Gastrocnemius medialis (tissue), 4 donors: ENCODE measurements at regions not wholly inside any gene's neighbourhood (a gene's known extent, or its start where the extent isn't known, plus 50 kb on each side); places are given as distances from the start of the nearest gene placed in this dataset.

ENCODE experiments used
- ATAC-seq, 2 donors: fragments of 150-250 bp; one replicate each; pipeline ENCODE4 v1.9.1; 2016
- DNase-seq, 2 donors: peaks; one replicate each; pipeline ENCODE4 v3.0.0-alpha.2; 2019
- H3K27ac ChIP-seq, 4 donors: fragments of 200-600 bp; sonication (generic); 1 replicate in 1 of 4; 2 replicates in 3 of 4; pipeline ENCODE4 v1.5.1; 2016 to 2018; ENCODE audit warnings: mild to moderate bottlenecking in 2 of 4, moderate library complexity in 1 of 4
- H3K27me3 ChIP-seq, 3 donors: fragments of 200-600 bp; sonication (generic) in 2 of 3; 1 replicate in 1 of 3; 2 replicates in 2 of 3; pipeline versions ENCODE4 v1.5.1 to v1.6.0; 2016 to 2019; ENCODE audit warnings: mild to moderate bottlenecking in 1 of 3, moderate library complexity in 1 of 3
- H3K36me3 ChIP-seq, 2 donors: fragments of 200-600 bp; sonication (generic) in 1 of 2; one replicate each; pipeline ENCODE4 v1.5.1; 2017 to 2018
- H3K4me1 ChIP-seq, 2 donors: fragments of 200-600 bp; sonication (generic) in 1 of 2; one replicate each; pipeline ENCODE4 v1.5.1; 2016 to 2017; ENCODE audit warnings: mild to moderate bottlenecking in 2 of 2
- H3K4me3 ChIP-seq, 4 donors: fragments of 200-600 bp; sonication (generic) in 3 of 4; 1 replicate in 1 of 4; 2 replicates in 3 of 4; pipeline ENCODE4 v1.5.1; 2016 to 2019; ENCODE audit warnings: mild to moderate bottlenecking in 2 of 4
- H3K9me3 ChIP-seq, 3 donors: fragments of 200-600 bp; sonication (generic) in 2 of 3; 1 replicate in 1 of 3; 2 replicates in 2 of 3; pipeline ENCODE4 v1.5.1; 2016 to 2019
- CTCF ChIP-seq, 5 experiments: fragments of 450-650 bp in 3 of 5; fragments of 200-600 bp in 2 of 5; sonication (generic) in 2 of 5; IDR thresholded peaks in 4 of 5; conservative IDR thresholded peaks in 1 of 5; 1 replicate in 4 of 5; 2 replicates in 1 of 5; pipeline ENCODE4 v1.5.1; 2016 to 2019; ENCODE audit warnings: antibody characterized with exemption in 5 of 5, mild to moderate bottlenecking in 3 of 5, moderate library complexity in 3 of 5
- POLR2A ChIP-seq, 2 donors: fragments of 450-650 bp; IDR thresholded peaks; one replicate each; pipeline ENCODE4 v1.6.1; 2017; ENCODE audit warnings: antibody characterized with exemption in 2 of 2, mild to moderate bottlenecking in 2 of 2, moderate library complexity in 2 of 2
- in situ Hi-C, 4 donors: fragments of 200-750 bp; cut with MboI; loops; one replicate each; pipeline versions ENCODE4 v1.15.0 to v1.8.0; 2017; ENCODE audit warnings: low sequenced_read_pairs in 4 of 4
- intact Hi-C: fragments of 100-400 bp; cut with DNase I; formaldehyde crosslinking; loops from one replicate; pipeline ENCODE4 v1.15.1; 2023; ENCODE audit warnings: low total_unique reads

GRCh38 chr3:150296123-150296735 lies 111.9 kb upstream of the TSC22D2 start:
- no peak for DNase-seq
- in situ Hi-C loops: loop anchor here in 1 of 4 donors (25.0 kb wide), 1 partner anchor 216 kb away; no protein-coding TSS in a partner anchor
- Histone ChIP-seq H3K4me3 (no peak overlapping the region), H3K9me3 (no peaks in the 10 kb centered on the region), H3K27ac (no peak overlapping the region), H3K36me3 (no peaks in the 10 kb centered on the region), H3K4me1 (peaks cover 0 to 5% of the 10 kb centered on the region in 2 donors), H3K27me3 (no peaks in the 10 kb centered on the region)
- TF ChIP-seq POLR2A (IDR thresholded peaks at IDR 0.05) (no peak), CTCF (IDR thresholded peaks at IDR 0.05 in 4 of 5, conservative IDR thresholded peaks at IDR 0.05 in 1 of 5) (no peak)
- no peak for ATAC-seq
- intact Hi-C loops: no loop called here

- no peaks in the 10 kb centered on the region for H3K9me3 ChIP-seq
- no peaks in the 10 kb centered on the region for H3K36me3 ChIP-seq
- ATAC-seq: no peak
- H3K27ac ChIP-seq: no peak overlapping the region
- in situ Hi-C loops: loop anchor here in 1 of 4 donors (25.0 kb wide), 1 partner anchor 219 kb away; no protein-coding TSS in a partner anchor
- no peak overlapping the region for H3K4me3 ChIP-seq
- TF ChIP-seq CTCF (IDR thresholded peaks at IDR 0.05 in 4 of 5, conservative IDR thresholded peaks at IDR 0.05 in 1 of 5) (no peak), POLR2A (IDR thresholded peaks at IDR 0.05) (no peak)
- no peak for DNase-seq
- peaks cover 0 to 5% of the 10 kb centered on the region in 2 donors for H3K4me1 ChIP-seq
- intact Hi-C loops: no loop called here
- H3K27me3 ChIP-seq: no peaks in the 10 kb centered on the region
Observed at GRCh38 chr3:150293401-150294001, 114.6 kb upstream of the TSC22D2 start.

GRCh38 chr3:150292891-150293290 lies 115.2 kb upstream of the TSC22D2 start:
- H3K27ac ChIP-seq: no peak overlapping the region
- H3K36me3 ChIP-seq: no peaks in the 10 kb centered on the region
- no peak for ATAC-seq
- no peaks in the 10 kb centered on the region for H3K27me3 ChIP-seq
- no peak overlapping the region for H3K4me3 ChIP-seq
- TF ChIP-seq POLR2A (IDR thresholded peaks at IDR 0.05) (no peak), CTCF (IDR thresholded peaks at IDR 0.05 in 4 of 5, conservative IDR thresholded peaks at IDR 0.05 in 1 of 5) (no peak)
- in situ Hi-C loops: loop anchor here in 1 of 4 donors (25.0 kb wide), 1 partner anchor 219 kb away; no protein-coding TSS in a partner anchor
- H3K9me3 ChIP-seq: no peaks in the 10 kb centered on the region
- peaks cover 0 to 5% of the 10 kb centered on the region in 2 donors for H3K4me1 ChIP-seq
- no peak for DNase-seq
- intact Hi-C loops: no loop called here

- TF ChIP-seq POLR2A (IDR thresholded peaks at IDR 0.05) (no peak), CTCF (IDR thresholded peaks at IDR 0.05 in 4 of 5, conservative IDR thresholded peaks at IDR 0.05 in 1 of 5) (no peak)
- no peaks in the 10 kb centered on the region for H3K36me3 ChIP-seq
- H3K9me3 ChIP-seq: no peaks in the 10 kb centered on the region
- H3K4me3 ChIP-seq: no peak overlapping the region
- no peak overlapping the region for H3K27ac ChIP-seq
- H3K4me1 ChIP-seq: peaks cover 0 to 5% of the 10 kb centered on the region in 2 donors
- intact Hi-C loops (no loop called here), in situ Hi-C loops (loop anchor here in 1 of 4 donors (25.0 kb wide), 1 partner anchor 221 kb away; no protein-coding TSS in a partner anchor)
- no peaks in the 10 kb centered on the region for H3K27me3 ChIP-seq
- no peak for ATAC-seq
- no peak for DNase-seq
Observed at GRCh38 chr3:150291515-150291914, 116.6 kb upstream of the TSC22D2 start.
